ENCODE measurements at regions not wholly inside any gene's neighbourhood (a gene's known extent, or its start where the extent isn't known, plus 50 kb on each side); places are given as distances from the start of the nearest gene placed in this dataset.
"Not testable (repeated sequence)": the region's sequence is repeated elsewhere in the genome, so short reads cannot be mapped to it uniquely, and the experiment has no call there.

DNA sequence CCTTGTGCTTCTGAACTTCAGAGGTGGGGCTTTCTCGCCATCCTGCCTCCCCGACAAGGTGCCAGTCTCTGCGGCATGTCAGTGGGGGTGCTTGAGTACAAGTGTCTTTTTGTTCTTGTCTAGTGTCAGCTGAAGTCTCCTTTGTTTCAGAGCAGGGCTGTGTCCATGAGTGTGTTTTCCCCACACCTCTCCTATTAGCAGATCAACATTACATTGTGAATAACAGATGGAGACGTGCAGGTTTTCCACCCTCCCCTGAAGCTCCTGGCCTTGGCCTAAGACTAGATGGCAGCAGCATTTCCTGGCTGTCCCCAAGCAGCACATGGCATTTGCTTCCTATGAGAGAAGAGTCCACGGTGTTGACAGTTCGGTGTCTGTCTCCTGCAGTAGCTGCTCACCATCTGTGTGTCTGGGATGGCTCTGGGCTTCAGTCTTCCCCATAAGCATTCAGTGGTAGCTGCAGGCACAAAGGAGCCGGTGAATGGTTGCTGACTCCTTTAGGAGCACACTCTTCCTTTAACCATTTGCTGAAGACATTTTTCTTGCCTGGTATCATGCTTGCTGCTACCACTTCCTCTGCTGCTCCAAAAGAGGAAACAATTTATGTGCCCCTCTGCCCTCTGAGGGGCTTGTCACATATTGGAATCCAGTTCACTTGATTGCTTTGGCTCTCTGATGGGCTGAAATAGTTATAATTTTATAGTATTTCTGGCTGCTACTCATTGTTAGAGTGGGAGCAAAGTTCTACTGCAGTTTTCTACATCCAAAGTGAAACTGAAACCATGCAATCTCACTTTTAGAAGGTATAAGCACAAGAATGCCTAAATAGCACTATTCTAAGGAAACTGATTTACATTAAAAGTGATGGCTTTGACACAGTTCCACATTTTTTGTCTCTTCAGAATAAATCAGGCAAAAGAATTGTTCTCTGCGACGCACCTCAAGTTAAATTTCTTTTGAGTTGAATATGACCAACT, 913.0 kb downstream of the C6orf118 start:
- no peak for DNase-seq (ENCODE audit: low read depth, low spot score)

GRCh38 chr6:164379795-164380194, 929.6 kb downstream of the C6orf118 start:
- no peak for DNase-seq (ENCODE audit: low read depth, low spot score)

DNA sequence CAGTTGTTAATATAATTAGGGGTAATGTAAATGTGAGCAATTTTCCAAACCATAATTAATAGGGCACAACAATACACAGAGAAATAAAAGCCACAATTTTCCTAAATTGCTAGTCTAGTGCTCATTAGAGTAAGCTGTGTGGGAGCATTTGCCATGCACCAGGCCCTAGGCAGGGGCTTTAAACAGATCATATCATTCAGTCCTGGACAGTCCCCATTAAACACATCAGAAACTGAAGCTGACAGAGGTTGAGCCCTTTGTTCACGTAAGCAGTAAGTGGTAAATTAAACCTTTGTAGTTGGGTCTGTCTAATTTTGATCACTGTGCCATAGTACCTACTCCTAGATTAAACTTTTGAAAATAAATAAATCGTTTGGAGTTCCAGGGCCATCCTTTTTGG, 931.1 kb downstream of the C6orf118 start:
- DNase-seq (ENCODE audit: low read depth, low spot score), result no peak

DNA sequence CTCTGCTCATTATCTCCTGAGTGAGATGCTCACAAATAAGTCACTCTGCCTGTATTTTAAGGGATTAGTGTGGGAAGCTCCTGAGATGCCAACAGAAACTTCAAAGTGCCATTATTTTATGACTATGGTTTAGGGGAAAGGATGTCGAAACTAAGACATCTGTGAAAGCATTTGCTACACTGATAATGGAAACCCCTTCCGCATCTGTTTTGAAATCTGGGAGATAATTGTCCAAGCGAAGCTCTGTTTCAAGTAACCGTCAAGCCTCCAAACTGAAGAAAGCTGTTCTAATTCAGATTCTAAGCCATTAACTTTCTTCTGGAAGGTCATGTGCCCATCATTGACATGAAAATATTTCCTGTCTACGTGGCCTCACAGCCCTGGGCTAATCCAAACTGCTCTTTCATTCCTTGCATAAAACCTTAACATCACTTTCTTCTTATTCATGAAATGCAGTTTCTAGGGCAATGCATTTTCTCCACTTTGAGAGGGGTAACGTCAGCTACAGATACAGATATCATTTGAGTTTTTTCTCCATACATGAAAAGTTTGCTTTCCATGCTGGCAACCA, 932.0 kb downstream of the C6orf118 start:
- no peak for DNase-seq (ENCODE audit: low read depth, low spot score)

GRCh38 chr6:164370773-164371172, 938.6 kb downstream of the C6orf118 start:
- no peak for DNase-seq (ENCODE audit: low read depth, low spot score)

GRCh38 chr6:164359441-164359840, 944.9 kb downstream of the QKI start:
- DNase-seq (ENCODE audit: low read depth, low spot score), result no peak

DNA sequence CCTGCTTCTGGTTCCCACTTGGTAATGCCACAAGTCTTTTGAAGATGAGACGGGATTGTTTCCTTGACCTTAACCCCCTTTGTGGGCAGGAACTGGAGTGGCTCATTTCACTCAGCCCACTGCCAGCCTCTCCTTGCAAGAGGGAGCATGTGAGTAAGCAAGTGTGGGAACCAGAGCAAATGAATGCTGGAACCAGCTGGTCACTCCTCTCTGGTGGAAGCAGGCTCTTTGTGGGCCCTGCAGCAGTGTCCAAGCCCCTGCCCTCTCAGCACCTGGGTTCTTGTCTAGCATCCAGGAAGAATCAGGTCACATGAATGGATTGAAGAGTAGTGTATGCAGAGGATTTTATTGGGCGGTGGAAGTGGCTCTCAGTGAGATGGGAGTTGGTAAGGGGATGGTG, 944.5 kb downstream of the QKI start:
- no peak for DNase-seq (ENCODE audit: low read depth, low spot score)

DNA sequence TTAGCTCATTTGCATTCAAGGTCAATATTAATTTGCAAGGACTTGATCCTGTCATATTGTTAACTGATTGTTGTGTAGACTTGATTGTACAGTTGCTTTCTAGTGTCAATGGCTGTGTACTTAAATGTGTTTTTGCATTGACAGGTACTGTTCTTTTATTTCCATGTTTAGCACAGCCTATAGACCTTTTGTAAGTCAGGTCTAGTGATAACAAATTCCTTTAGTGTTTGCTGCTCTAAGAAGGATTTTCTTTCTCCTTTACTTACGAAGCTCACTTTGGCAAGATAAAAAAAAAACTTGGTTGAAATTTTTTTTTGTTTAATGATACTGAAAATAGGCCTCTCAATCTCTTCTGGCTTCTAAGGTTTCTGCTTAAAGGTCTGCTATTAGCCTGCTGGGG, 942.3 kb downstream of the QKI start:
- no peak for DNase-seq (ENCODE audit: low read depth, low spot score)

DNA sequence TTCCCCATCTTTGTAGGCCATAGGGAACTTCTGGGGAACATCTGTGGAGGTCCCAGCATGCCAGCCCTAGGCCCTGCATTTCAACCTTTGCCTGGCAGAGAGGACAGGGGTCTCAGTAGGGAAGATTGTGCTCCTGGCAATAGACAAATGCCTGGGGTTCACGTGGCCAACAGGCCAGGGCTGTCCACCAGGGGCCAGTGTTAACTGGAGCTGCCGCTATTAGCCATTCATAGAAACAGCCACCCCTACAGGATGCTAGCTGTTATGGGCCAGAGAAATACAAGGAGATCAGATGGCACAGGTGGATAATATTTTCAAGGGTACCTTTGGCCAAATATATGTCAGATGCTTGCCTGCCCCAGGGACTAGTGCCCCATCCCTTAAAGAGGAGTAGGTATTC, 932.9 kb downstream of the QKI start:
- no peak for DNase-seq (ENCODE audit: low read depth, low spot score)

DNA sequence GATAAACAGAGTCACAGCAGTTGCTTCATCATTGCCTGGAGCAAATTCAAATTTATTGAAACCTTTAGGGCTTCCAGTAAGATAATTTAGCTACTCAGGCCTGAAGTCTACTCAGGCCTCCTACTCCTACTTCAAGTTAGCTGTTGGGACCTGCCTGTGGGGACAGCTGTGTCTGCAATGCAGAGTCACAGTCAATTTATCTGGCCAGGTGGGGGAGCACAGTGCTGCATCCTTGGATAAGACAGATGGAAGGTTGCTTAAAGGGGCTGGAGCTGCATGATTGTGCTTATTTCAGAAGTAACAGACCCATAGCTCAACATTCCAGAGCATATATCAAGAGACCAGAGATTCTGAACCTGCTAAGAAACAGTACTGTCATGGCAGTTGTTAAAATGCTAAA, 932.1 kb downstream of the QKI start:
- no peak for DNase-seq (ENCODE audit: low read depth, low spot score)

DNA sequence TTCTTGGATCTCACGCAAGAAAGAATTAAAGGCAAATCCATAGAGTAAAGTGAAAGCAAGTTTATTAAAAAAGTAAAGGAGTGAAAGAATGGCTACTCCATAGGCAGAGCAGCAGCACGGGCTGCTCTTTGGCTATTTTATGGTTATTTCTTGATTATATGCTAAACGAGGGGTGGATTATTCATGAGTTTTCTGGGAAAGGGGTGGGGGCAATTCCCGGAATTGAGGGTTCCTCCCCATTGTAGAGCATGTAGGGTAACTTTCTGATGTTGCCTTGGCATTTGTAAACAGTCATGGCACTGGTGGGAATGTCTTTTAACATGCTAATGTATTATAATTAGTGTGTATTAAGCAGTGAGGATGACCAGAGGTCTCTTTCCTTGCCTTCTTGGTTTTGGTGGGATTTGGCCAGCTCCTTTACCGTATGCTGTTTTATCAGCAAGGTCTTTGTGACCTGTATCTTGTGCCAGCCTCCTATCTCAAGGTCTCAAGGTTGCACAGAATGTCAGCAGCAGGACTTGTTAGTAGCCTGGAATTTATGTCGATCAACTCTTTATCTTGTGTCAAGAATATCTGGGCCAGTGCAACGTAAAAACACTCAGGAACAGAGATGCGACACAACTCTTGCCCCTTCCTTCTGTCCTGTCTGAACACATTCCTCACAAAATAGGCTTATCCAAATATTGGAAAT, 931.4 kb downstream of the QKI start:
- no peak for DNase-seq (ENCODE audit: low read depth, low spot score)

GRCh38 chr6:164345327-164345726, 930.8 kb downstream of the QKI start:
- DNase-seq (ENCODE audit: low read depth, low spot score), result no peak

- DNase-seq (ENCODE audit: low read depth, low spot score), result peak; percentile 91
These were observed 930.3 kb downstream of the QKI start for GRCh38 chr6:164344801-164345291.

DNA sequence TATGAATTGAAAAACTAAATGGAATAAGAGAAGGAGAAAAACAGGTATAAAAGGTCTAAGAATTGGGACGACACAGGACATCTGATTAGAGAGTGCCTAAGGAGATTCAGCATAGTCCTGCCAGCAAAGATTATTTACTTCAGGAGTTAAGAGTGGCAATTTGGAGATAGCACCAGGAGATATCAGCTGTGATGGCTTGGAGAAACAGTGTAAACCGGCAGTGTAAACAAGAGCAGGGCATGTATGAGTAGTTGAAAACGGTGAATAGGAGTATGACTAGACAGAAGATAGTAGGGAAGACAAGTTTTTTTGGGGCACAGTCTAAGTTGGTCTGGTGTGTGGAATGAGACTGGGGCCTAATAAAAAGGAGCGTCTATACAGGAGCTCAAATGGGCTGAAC, 924.9 kb downstream of the QKI start:
- not testable (repeated sequence) for DNase-seq (ENCODE audit: low read depth, low spot score)

- no peak for DNase-seq (ENCODE audit: low read depth, low spot score)
These were observed 923.4 kb downstream of the QKI start for GRCh38 chr6:164337925-164338397.

- DNase-seq (ENCODE audit: low read depth, low spot score), result no peak
These were observed 922.8 kb downstream of the QKI start for GRCh38 chr6:164337024-164337924.

DNA sequence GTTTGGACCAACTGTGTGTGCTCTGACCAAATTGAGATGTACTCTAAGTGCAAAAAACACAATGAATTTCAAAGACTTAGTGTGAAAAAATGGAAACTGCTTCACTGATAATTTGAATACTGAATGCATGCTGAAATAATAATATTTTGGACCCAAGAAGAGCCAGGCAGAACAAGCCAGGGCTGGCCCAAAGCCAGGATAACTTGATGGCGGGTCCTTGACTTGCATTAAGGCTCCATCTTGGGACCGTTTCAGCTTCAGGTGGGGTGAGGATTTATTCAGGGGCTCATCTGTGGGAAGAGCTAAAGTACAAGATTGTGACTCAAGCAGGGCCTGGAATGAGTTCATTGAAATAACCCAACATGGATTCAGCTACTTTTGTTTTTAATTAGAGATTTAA, 921.9 kb downstream of the QKI start:
- no peak for DNase-seq (ENCODE audit: low read depth, low spot score)

DNA sequence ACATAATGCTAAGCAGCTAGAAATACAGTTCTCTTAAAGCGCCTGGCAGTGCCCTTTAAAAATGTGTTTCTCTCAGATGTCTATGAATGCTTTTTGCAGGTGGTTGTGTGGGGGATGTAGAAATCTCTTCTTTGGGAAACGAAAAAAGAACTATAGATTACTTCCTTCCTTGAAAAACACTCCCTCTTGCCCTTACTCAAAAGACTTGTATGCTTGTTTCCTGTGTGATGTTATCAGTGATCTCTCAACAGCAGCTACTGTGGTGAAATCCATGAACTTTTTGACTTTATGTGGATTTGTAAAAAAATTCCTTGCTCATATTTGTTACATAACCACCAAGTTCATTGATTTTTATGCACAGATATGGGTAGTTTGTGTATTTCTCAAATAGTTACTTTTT, 916.5 kb downstream of the QKI start:
- no peak for DNase-seq (ENCODE audit: low read depth, low spot score)

GRCh38 chr6:164325168-164325567, 910.6 kb downstream of the QKI start:
- DNase-seq (ENCODE audit: low read depth, low spot score), result no peak

DNA sequence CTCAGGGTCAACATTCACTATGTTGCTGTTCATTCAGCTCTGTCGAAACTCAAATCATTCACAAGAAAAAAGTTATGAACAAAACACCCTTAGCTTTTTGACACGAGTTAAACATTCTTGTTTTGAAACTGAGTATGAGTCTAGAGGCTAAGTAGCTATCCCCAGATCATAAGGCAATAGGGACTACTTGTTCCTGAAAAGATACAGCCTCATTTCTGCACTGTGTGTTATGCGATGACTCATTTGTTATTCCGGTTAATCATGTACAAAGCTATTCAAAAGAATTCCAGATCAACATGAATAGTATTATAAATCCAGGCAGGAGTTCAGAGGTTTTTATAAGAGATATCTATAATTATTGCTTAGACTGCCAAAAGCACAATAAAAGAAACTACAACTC, 908.0 kb downstream of the QKI start:
- DNase-seq (ENCODE audit: low read depth, low spot score), result no peak

DNA sequence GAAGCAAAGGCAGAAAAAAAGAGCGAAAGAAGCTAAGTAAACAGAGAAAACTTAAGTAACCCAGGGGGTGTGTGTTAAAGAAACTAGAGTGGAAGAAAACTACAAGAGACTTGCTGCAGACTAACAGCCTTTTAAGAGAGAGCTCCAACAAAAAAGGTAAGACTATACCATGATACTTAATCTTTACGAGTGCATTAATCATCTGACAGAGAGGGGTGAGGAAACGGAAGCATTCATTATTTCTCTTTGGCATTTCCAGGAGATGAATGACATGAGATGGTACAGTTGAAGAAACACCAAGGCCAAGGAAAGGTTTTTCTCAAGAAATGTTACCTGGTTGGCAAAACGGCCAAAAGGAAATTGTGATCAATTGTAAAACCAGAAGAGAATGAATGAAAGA, 906.8 kb downstream of the QKI start:
- no peak for DNase-seq (ENCODE audit: low read depth, low spot score)
